ENCODE measurements at regions not wholly inside any gene's neighbourhood (a gene's known extent, or its start where the extent isn't known, plus 50 kb on each side); places are given as distances from the start of the nearest gene placed in this dataset.

- no peak overlapping the region for H3K4me3 ChIP-seq (ENCODE audit: low read depth in 1 of 3, low read length in 3 of 3)
- WGBS, result 47% methylated on average over 3 of the region's 3 CpGs
- TF ChIP-seq JUND (IDR thresholded peaks at IDR 0.05), result no peak
- TF ChIP-seq CTCF (IDR thresholded peaks at IDR 0.05; ENCODE audit: low read depth, low read length, missing input control), result no peak
- TF ChIP-seq SP1 (IDR thresholded peaks at IDR 0.05), result no peak
- no peak for TF ChIP-seq FOXA1 (IDR thresholded peaks at IDR 0.05)
- no peak for TF ChIP-seq NR2F2 (IDR thresholded peaks at IDR 0.05)
- no peak for TF ChIP-seq GABPA (IDR thresholded peaks at IDR 0.05 in 1 of 2, conservative IDR thresholded peaks at IDR 0.05 in 1 of 2)
- TF ChIP-seq TAF1 (conservative IDR thresholded peaks at IDR 0.05), result no peak
- TF ChIP-seq ZBTB33 (IDR thresholded peaks at IDR 0.05), result no peak
- no peak for TF ChIP-seq HNF4G (IDR thresholded peaks at IDR 0.05)
- no peak for TF ChIP-seq ATF3 (IDR thresholded peaks at IDR 0.05)
- TF ChIP-seq MAX (IDR thresholded peaks at IDR 0.05), result no peak
- no peak for TF ChIP-seq EGR1 (IDR thresholded peaks at IDR 0.05; ENCODE audit: low read depth in 2 of 2)
- no peak for TF ChIP-seq FOXA2 (IDR thresholded peaks at IDR 0.05)
- TF ChIP-seq YY1 (IDR thresholded peaks at IDR 0.05), result no peak
- TF ChIP-seq HNF4A (conservative IDR thresholded peaks at IDR 0.05), result no peak
- TF ChIP-seq RAD21 (IDR thresholded peaks at IDR 0.05), result no peak
- TF ChIP-seq REST (IDR thresholded peaks at IDR 0.05), result no peak
- TF ChIP-seq RXRA (IDR thresholded peaks at IDR 0.05), result no peak
- H3K9me3 ChIP-seq (ENCODE audit: control insufficient read depth in 4 of 4, low read length in 3 of 4), result no peaks in the 10 kb centered on the region
- peaks cover 0 to 11% (median 6%) of the 10 kb centered on the region in 4 donors for H3K4me1 ChIP-seq (ENCODE audit: control insufficient read depth in 4 of 4, insufficient read depth in 4 of 4, low read length in 3 of 4)
- no peaks in the 10 kb centered on the region for H3K27me3 ChIP-seq (ENCODE audit: control insufficient read depth in 4 of 4, insufficient read depth in 4 of 4, low read length in 3 of 4)
- H3K36me3 ChIP-seq (ENCODE audit: control insufficient read depth in 4 of 4, insufficient read depth in 3 of 4, low read depth in 1 of 4, low read length in 3 of 4), result no peaks in the 10 kb centered on the region
- DNase-seq (ENCODE audit: low spot score), result no peak
- no peak overlapping the region for H3K27ac ChIP-seq (ENCODE audit: low read depth in 1 of 2, low read length in 2 of 2)
- no peak overlapping the region for H3K9ac ChIP-seq (ENCODE audit: low read depth in 1 of 2, low read length in 2 of 2)
These were observed 382.9 kb downstream of the DSEL start for GRCh38 chr18:67133669-67134068.

Measured in liver (tissue), 8 donors.